Neural cell (in vitro differentiated cells): ENCODE measurements at regions not wholly inside any gene's neighbourhood (a gene's known extent, or its start where the extent isn't known, plus 50 kb on each side); places are given as distances from the start of the nearest gene placed in this dataset.

Experiments
- H2AFZ ChIP-seq: fragments of 200-600, 300-800 bp; sonication (generic), shearing (Covaris generic); 2 replicates; pipeline ENCODE4 v1.6.0; 2014; ENCODE audit warnings: low read depth, mild to moderate bottlenecking, antibody characterized with exemption, low read length, moderate library complexity
- H3F3A ChIP-seq: fragments of 200-600 bp; shearing (Covaris generic); 2 replicates; pipeline ENCODE4 v1.6.1; 2016; ENCODE audit warnings: mild to moderate bottlenecking, moderate library complexity, mixed read lengths, antibody characterized with exemption, low read length; ENCODE audit not compliant: insufficient read depth, poor library complexity, severe bottlenecking
- H3K27ac ChIP-seq: fragments of 200-600, 300-800 bp; sonication (generic), shearing (Covaris generic); 2 replicates; pipeline ENCODE4 v1.5.1; 2014; ENCODE audit warnings: mild to moderate bottlenecking, low read length, moderate library complexity
- H3K27me3 ChIP-seq: fragments of 300-800, 200-600 bp; sonication (generic), shearing (Covaris generic); 2 replicates; pipeline ENCODE4 v1.6.0; 2014; ENCODE audit warnings: mild to moderate bottlenecking, low read depth, low read length, moderate library complexity; ENCODE audit not compliant: insufficient read depth
- H3K36me3 ChIP-seq: fragments of 300-800, 200-600 bp; sonication (generic), shearing (Covaris generic); 2 replicates; pipeline ENCODE4 v1.5.1; 2014; ENCODE audit warnings: mild to moderate bottlenecking, antibody characterized with exemption, low read length, moderate library complexity; ENCODE audit not compliant: insufficient read depth
- H3K4me2 ChIP-seq: fragments of 300-800, 200-600 bp; sonication (generic), shearing (Covaris generic); 2 replicates; pipeline ENCODE4 v1.6.0; 2014; ENCODE audit warnings: mild to moderate bottlenecking, low read length
- H3K4me3 ChIP-seq: fragments of 300-800, 200-600 bp; sonication (generic), shearing (Covaris generic); 2 replicates; pipeline ENCODE4 v1.5.1; 2014; ENCODE audit warnings: mild to moderate bottlenecking, low read length, moderate library complexity
- H3K79me2 ChIP-seq: fragments of 200-600 bp; shearing (Covaris generic); replicated peaks from 2 replicates; pipeline ENCODE4 v1.6.0; 2014; ENCODE audit warnings: mild to moderate bottlenecking, low read length, moderate library complexity; ENCODE audit not compliant: insufficient read depth
- H3K9ac ChIP-seq: fragments of 300-800, 200-600 bp; sonication (generic), shearing (Covaris generic); 2 replicates; pipeline ENCODE4 v1.6.1; 2016; ENCODE audit warnings: mild to moderate bottlenecking, low read length, mixed read lengths
- H3K9me2 ChIP-seq: fragments of 200-600 bp; shearing (Covaris generic); 2 replicates; pipeline ENCODE4 v1.6.1; 2016; ENCODE audit warnings: mild to moderate bottlenecking, low read length, mixed read lengths; ENCODE audit not compliant: insufficient read depth
- H3K9me3 ChIP-seq: fragments of 200-600, 300-800 bp; sonication (generic), shearing (Covaris generic); 2 replicates; pipeline ENCODE4 v1.6.1; 2016; ENCODE audit warnings: mild to moderate bottlenecking, mixed run types, low read length, moderate library complexity, mixed read lengths
- H4K20me1 ChIP-seq: fragments of 200-600 bp; shearing (Covaris generic); 2 replicates; pipeline ENCODE4 v1.6.1; 2016; ENCODE audit warnings: mild to moderate bottlenecking, mixed run types; ENCODE audit not compliant: insufficient read depth
- CTCF ChIP-seq: fragments of 450-650 bp; IDR thresholded peaks from 2 replicates; pipeline ENCODE4 v1.5.1; 2014; ENCODE audit warnings: antibody characterized with exemption, mild to moderate bottlenecking, moderate library complexity; ENCODE audit not compliant: poor library complexity, severe bottlenecking
- EP300 ChIP-seq: fragments of 450-650 bp; conservative IDR thresholded peaks from 2 replicates; pipeline ENCODE4 v1.6.1; 2014; ENCODE audit warnings: antibody characterized with exemption, mild to moderate bottlenecking, moderate library complexity; ENCODE audit not compliant: poor library complexity, severe bottlenecking
- EZH2 ChIP-seq: fragments of 200-600, 300-800 bp; shearing (Covaris generic), sonication (generic); IDR thresholded peaks from 2 replicates; pipeline ENCODE4 v1.6.1; 2014; ENCODE audit warnings: antibody characterized with exemption, low read length, borderline replicate concordance, mild to moderate bottlenecking; ENCODE audit not compliant: insufficient read depth, poor library complexity, severe bottlenecking
- MXI1 ChIP-seq: fragments of 450-650 bp; conservative IDR thresholded peaks from 2 replicates; pipeline ENCODE4 v1.6.1; 2014; ENCODE audit warnings: antibody characterized with exemption, mild to moderate bottlenecking; ENCODE audit not compliant: poor library complexity, severe bottlenecking
- POLR2AphosphoS5 ChIP-seq: IDR thresholded peaks from 2 replicates; pipeline ENCODE4 v1.6.1; 2012
- RAD21 ChIP-seq: fragments of 450-650 bp; conservative IDR thresholded peaks from 2 replicates; pipeline ENCODE4 v1.6.1; 2014; ENCODE audit warnings: antibody characterized with exemption, mild to moderate bottlenecking, moderate library complexity
- REST ChIP-seq: IDR thresholded peaks from 2 replicates; pipeline ENCODE4 v1.6.1; 2012; ENCODE audit warnings: borderline replicate concordance
- SMC3 ChIP-seq: fragments of 450-650 bp; conservative IDR thresholded peaks from 2 replicates; pipeline ENCODE4 v1.6.1; 2014; ENCODE audit warnings: antibody characterized with exemption, mild to moderate bottlenecking, moderate library complexity; ENCODE audit not compliant: poor library complexity
- TAF1 ChIP-seq: IDR thresholded peaks from 2 replicates; pipeline ENCODE4 v1.6.1; 2012; ENCODE audit warnings: low read depth

GRCh38 chr11:80065086-80065485 is 624.3 kb upstream of the TENM4 start:
- Histone ChIP-seq H4K20me1 (no peaks in the 10 kb centered on the region), H3K9me2 (no peaks in the 10 kb centered on the region), H3K36me3 (no peaks in the 10 kb centered on the region), H3K4me3 (no peak overlapping the region), H3K79me2 (no peaks in the 10 kb centered on the region), H2AFZ (no peak overlapping the region), H3K27ac (no peak overlapping the region), H3K27me3 (no peaks in the 10 kb centered on the region), H3F3A (no peaks in the 10 kb centered on the region), H3K4me2 (no peak overlapping the region), H3K9me3 (no peaks in the 10 kb centered on the region), H3K9ac (no peak overlapping the region)
- TF ChIP-seq RAD21 (no peak), EZH2 (no peak), SMC3 (no peak)

- H3K9me3 ChIP-seq: no peaks in the 10 kb centered on the region
- no peaks in the 10 kb centered on the region for H3K79me2 ChIP-seq
- H4K20me1 ChIP-seq: no peaks in the 10 kb centered on the region
- no peak overlapping the region for H2AFZ ChIP-seq
- no peaks in the 10 kb centered on the region for H3K36me3 ChIP-seq
- H3K4me3 ChIP-seq: no peak overlapping the region
- TF ChIP-seq MXI1 (no peak), CTCF (no peak), TAF1 (no peak), SMC3 (no peak), REST (no peak), RAD21 (no peak), EZH2 (no peak), EP300 (no peak), POLR2AphosphoS5 (no peak)
- H3K9me2 ChIP-seq: no peaks in the 10 kb centered on the region
- no peak overlapping the region for H3K4me2 ChIP-seq
- no peaks in the 10 kb centered on the region for H3K27me3 ChIP-seq
- no peak overlapping the region for H3K27ac ChIP-seq
- no peak overlapping the region for H3K9ac ChIP-seq
- H3F3A ChIP-seq: no peaks in the 10 kb centered on the region
Observed at GRCh38 chr11:80061056-80061455, 620.2 kb upstream of the TENM4 start.

GRCh38 chr11:80054582-80055165 is 613.8 kb upstream of the TENM4 start:
- Histone ChIP-seq H3F3A (no peaks in the 10 kb centered on the region), H3K4me3 (no peak overlapping the region), H3K27me3 (no peaks in the 10 kb centered on the region), H3K9me3 (no peaks in the 10 kb centered on the region), H4K20me1 (no peaks in the 10 kb centered on the region), H3K4me2 (no peak overlapping the region), H3K9ac (no peak overlapping the region), H3K9me2 (no peaks in the 10 kb centered on the region), H3K79me2 (no peaks in the 10 kb centered on the region), H3K36me3 (no peaks in the 10 kb centered on the region), H2AFZ (no peak overlapping the region), H3K27ac (no peak overlapping the region)
- TF ChIP-seq TAF1: no peak
- TF ChIP-seq POLR2AphosphoS5: no peak
- no peak for TF ChIP-seq MXI1
- TF ChIP-seq EP300: no peak
- TF ChIP-seq REST: no peak
- TF ChIP-seq SMC3: no peak
- no peak for TF ChIP-seq CTCF
- no peak for TF ChIP-seq EZH2
- no peak for TF ChIP-seq RAD21
